ENCODE measurements at regions not wholly inside any gene's neighbourhood (a gene's known extent, or its start where the extent isn't known, plus 50 kb on each side); places are given as distances from the start of the nearest gene placed in this dataset.

DNA sequence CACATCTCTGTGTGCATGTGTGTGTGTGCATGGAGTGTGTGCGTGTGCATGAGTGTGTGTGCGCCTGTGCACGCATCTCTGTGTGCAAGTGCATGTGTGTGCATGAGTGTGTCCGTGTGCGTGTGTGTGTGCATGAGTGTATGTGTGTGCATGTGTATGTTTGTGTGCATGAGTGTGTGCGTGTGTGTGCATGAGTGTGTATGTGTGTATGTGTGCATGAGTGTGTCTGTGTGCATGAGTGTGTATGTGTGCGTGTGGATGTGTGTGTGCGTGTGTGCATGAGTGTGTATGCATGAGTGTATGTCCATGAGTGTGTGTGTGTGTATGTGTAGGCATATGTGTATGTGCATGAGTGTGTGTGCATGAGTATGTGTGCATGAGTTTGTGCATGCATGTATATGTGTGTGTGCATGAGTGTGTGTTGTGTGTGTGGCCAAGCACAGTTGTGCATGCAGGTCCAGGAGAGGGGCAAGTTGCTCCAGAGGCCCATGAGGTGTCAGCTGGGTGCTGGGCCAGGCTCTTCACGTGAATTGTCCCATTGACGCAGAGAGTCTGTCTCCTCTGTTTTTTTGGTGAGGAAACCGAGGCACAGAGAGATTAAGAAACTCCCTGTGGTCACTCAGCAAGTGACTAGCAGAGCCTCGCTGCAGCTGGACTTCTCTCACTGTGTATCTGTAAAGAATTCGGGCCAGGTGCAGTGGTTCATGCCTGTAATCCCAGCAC, 75.5 kb downstream of the ASB1 start:
- Histone ChIP-seq H3K9me3 (ENCODE audit: low read depth) (no peaks in the 10 kb centered on the region), H3F3A (ENCODE audit: insufficient read depth) (no peaks in the 10 kb centered on the region), H3K4me1 (ENCODE audit: insufficient read depth) (no peaks in the 10 kb centered on the region), H3K4me3 (no peak overlapping the region), H3K27ac (no peak overlapping the region), H3K9me2 (ENCODE audit: insufficient read depth) (no peaks in the 10 kb centered on the region), H4K20me1 (ENCODE audit: insufficient read depth) (no peaks in the 10 kb centered on the region), H2AFZ (no peak overlapping the region), H3K4me2 (ENCODE audit: unreplicated experiment) (no peak overlapping the region), H3K79me2 (ENCODE audit: insufficient read depth) (no peaks in the 10 kb centered on the region), H3K36me3 (ENCODE audit: low read depth) (no peaks in the 10 kb centered on the region), H3K27me3 (replicated peaks; ENCODE audit: insufficient read depth) (no peaks in the 10 kb centered on the region), H3K9ac (no peak overlapping the region)
- TF ChIP-seq EZH2phosphoT487 (IDR thresholded peaks at IDR 0.05; ENCODE audit: insufficient read depth, low read depth), result no peak
- TF ChIP-seq EZH2 (IDR thresholded peaks at IDR 0.05; ENCODE audit: insufficient read depth, poor library complexity, severe bottlenecking), result no peak
- no peak for DNase-seq
- WGBS, 2 experiments (ENCODE audit: low coverage in 1 of 2, low lambda C conversion rate in 2 of 2, missing lambda C conversion rate in 2 of 2), result 83 to 89% methylated on average over 13 of the region's 13 CpGs
- in situ Hi-C loops (cut with MboI), result loop anchor here (10.0 kb wide), 1 partner anchor 283 kb away; no protein-coding TSS in a partner anchor

DNA sequence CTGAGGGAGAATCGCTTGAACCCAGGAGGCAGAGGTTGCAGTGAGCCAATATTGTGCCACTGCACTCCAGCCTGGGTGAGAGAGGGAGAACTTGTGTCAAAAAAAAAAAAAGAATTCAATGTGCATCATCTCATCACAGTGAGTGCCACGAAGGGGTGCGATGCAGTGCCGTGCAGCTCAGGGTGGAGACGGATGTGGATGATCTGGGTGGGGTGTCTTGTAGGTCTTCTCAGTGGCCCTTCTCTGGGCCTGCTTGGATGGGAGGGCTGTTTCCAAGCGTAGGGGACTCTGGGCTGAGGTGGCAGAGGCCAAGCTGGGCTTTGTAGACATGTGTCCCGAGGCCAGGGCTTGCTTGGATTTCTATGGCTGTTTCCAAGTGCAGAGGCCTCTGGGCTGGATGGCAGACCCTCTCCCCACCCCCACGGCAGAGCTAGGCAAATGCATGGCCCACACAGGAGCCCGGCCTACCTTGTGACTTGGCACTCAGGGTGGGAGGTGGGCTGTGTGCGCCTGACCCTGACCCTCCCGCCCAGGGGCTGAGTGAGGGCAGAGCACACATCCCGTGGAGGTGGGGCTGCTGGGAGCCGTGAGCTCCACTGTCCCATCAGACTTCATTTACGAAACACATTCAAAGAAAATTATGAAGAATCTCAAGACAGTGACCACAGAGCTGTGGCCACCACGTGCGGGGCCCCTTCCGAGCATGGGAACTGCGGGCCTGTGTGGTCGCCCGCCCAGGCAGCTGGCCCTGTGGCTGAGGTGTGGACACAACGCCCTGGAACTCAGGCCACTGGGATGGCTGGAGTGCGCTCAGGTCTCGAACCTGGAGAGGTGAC, 76.4 kb downstream of the ASB1 start:
- 89 to 92% methylated on average over 23 of the region's 23 CpGs for WGBS, 2 experiments (ENCODE audit: low coverage in 1 of 2, low lambda C conversion rate in 2 of 2, missing lambda C conversion rate in 2 of 2)
- no peak for DNase-seq

DNA sequence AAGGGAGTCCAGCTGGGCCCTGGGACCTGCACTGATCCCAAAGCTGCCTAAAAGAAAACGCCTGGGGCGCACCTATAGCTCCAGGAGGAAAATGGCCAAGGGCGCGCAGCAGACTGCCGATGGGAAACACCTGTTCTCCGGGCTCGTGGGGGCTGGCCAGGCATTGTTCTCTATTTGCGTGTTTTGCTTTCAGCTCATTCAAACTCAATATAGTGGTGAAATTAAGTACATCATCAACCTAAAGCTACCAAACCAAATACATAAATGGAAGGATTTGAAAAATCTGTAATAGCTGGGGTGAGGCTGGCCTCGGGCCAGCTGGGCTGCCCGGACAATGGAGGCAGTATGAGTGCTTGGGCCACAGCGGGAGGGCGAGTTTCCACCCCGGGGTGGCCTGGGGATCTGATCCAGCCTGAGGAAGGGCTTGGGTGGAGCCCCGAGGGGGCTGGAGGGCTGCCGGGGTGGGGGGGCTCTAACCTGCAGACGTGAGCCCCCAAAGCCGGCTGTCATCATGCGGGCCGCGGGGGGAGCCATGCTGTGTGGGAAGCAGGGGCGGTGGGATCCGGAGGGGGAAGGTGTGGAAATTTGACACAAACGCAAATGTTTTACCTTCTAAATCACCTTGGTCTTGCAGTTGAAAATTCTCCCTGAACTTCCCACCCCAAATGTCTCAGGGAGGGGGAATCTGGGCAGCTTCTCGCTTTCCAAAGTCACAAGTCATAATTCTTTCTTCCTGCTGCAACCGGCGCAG, 77.6 kb downstream of the ASB1 start:
- Histone ChIP-seq H3K9me3 (ENCODE audit: low read depth) (no peaks in the 10 kb centered on the region), H3K4me1 (ENCODE audit: insufficient read depth) (no peaks in the 10 kb centered on the region), H2AFZ (no peak overlapping the region), H3K36me3 (ENCODE audit: low read depth) (no peaks in the 10 kb centered on the region), H3F3A (ENCODE audit: insufficient read depth) (no peaks in the 10 kb centered on the region), H3K4me2 (ENCODE audit: unreplicated experiment) (no peak overlapping the region), H3K27me3 (replicated peaks; ENCODE audit: insufficient read depth) (no peaks in the 10 kb centered on the region), H3K4me3 (no peak overlapping the region), H4K20me1 (ENCODE audit: insufficient read depth) (no peaks in the 10 kb centered on the region), H3K9ac (no peak overlapping the region), H3K9me2 (ENCODE audit: insufficient read depth) (no peaks in the 10 kb centered on the region), H3K79me2 (ENCODE audit: insufficient read depth) (no peaks in the 10 kb centered on the region), H3K27ac (no peak overlapping the region)
- no peak for TF ChIP-seq EZH2phosphoT487 (IDR thresholded peaks at IDR 0.05; ENCODE audit: insufficient read depth, low read depth)
- no peak for TF ChIP-seq EZH2 (IDR thresholded peaks at IDR 0.05; ENCODE audit: insufficient read depth, poor library complexity, severe bottlenecking)
- in situ Hi-C loops (cut with MboI), result loop anchor here (10.0 kb wide), 1 partner anchor 280 kb away; no protein-coding TSS in a partner anchor
- DNase-seq, result no peak
- 74 to 78% methylated on average over 18 to 26 of the region's 26 CpGs for WGBS, 2 experiments (ENCODE audit: low coverage in 1 of 2, low lambda C conversion rate in 2 of 2, missing lambda C conversion rate in 2 of 2)

More for the DNA sequence above, 76.4 kb downstream of the ASB1 start:
- no peaks in the 10 kb centered on the region for H3K27me3 ChIP-seq (replicated peaks; ENCODE audit: insufficient read depth)
- H3K36me3 ChIP-seq (ENCODE audit: low read depth), result no peaks in the 10 kb centered on the region
- no peaks in the 10 kb centered on the region for H4K20me1 ChIP-seq (ENCODE audit: insufficient read depth)
- no peak overlapping the region for H2AFZ ChIP-seq
- no peak overlapping the region for H3K27ac ChIP-seq
- no peak overlapping the region for H3K4me2 ChIP-seq (ENCODE audit: unreplicated experiment)
- in situ Hi-C loops (cut with MboI), result loop anchor here (10.0 kb wide), 1 partner anchor 282 kb away; no protein-coding TSS in a partner anchor
- no peaks in the 10 kb centered on the region for H3F3A ChIP-seq (ENCODE audit: insufficient read depth)
- H3K4me3 ChIP-seq, result no peak overlapping the region
- no peaks in the 10 kb centered on the region for H3K9me2 ChIP-seq (ENCODE audit: insufficient read depth)
- H3K9ac ChIP-seq, result no peak overlapping the region
- TF ChIP-seq EZH2 (IDR thresholded peaks at IDR 0.05; ENCODE audit: insufficient read depth, poor library complexity, severe bottlenecking) (no peak), EZH2phosphoT487 (IDR thresholded peaks at IDR 0.05; ENCODE audit: insufficient read depth, low read depth) (no peak)
- H3K79me2 ChIP-seq (ENCODE audit: insufficient read depth), result no peaks in the 10 kb centered on the region
- no peaks in the 10 kb centered on the region for H3K4me1 ChIP-seq (ENCODE audit: insufficient read depth)
- H3K9me3 ChIP-seq (ENCODE audit: low read depth), result no peaks in the 10 kb centered on the region

All from GM23248 (cell line).